ENCODE measurements at regions not wholly inside any gene's neighbourhood (a gene's known extent, or its start where the extent isn't known, plus 50 kb on each side); places are given as distances from the start of the nearest gene placed in this dataset.

DNA sequence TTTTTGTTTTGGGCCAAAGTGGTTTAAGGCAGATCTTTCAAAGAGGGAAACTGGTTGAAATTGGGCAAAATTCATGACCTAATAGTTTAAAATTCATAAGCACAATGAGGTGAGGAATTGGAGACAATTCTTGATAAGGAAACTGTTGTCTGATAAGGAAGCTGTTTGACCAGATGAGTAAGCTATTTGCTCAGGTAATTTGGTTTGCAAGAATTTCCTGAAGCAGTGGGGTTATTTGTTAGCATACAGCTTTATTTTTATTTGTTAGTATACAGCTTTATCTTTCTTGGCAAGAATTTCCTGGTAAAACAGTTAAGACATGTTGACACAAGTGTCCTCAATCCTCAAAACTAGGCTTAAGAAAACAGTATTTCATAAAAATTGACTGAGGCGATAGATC lies 559.0 kb downstream of the GALC start:
- no peak overlapping the region for H3K4me3 ChIP-seq (ENCODE audit: low read depth, low read length)
- no peak for DNase-seq (ENCODE audit: low read depth)
- TF ChIP-seq MYC (IDR thresholded peaks at IDR 0.05; ENCODE audit: low read depth, low read length) = no peak
- TF ChIP-seq, protein P1, sequence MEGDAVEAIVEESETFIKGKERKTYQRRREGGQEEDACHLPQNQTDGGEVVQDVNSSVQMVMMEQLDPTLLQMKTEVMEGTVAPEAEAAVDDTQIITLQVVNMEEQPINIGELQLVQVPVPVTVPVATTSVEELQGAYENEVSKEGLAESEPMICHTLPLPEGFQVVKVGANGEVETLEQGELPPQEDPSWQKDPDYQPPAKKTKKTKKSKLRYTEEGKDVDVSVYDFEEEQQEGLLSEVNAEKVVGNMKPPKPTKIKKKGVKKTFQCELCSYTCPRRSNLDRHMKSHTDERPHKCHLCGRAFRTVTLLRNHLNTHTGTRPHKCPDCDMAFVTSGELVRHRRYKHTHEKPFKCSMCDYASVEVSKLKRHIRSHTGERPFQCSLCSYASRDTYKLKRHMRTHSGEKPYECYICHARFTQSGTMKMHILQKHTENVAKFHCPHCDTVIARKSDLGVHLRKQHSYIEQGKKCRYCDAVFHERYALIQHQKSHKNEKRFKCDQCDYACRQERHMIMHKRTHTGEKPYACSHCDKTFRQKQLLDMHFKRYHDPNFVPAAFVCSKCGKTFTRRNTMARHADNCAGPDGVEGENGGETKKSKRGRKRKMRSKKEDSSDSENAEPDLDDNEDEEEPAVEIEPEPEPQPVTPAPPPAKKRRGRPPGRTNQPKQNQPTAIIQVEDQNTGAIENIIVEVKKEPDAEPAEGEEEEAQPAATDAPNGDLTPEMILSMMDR (IDR thresholded peaks at IDR 0.05; ENCODE audit: low read depth, low read length) = no peak

DNA sequence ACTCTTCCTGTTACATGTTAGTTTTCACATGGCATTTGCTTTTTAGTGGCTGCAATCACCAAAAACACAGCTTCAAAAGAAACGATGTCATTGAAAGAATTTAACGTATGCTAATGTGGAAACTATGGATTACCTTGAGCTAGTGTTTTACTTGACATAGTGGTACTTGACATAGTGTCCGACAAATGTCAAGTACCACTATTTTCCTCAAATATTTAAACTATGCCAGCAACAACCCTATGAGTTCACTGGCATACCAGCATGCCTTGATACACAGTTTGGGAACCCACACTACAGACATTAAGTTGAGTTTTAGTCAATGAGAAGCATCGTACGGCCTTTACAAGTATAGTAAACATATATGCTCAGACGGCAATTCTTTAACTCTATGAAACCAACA lies 560.3 kb downstream of the GALC start:
- TF ChIP-seq, protein P1 (IDR thresholded peaks at IDR 0.05; ENCODE audit: low read depth, low read length) = no peak
- TF ChIP-seq POLR2A (IDR thresholded peaks at IDR 0.05; ENCODE audit: extremely low read depth, insufficient read length) = no peak
- TF ChIP-seq, protein P2, sequence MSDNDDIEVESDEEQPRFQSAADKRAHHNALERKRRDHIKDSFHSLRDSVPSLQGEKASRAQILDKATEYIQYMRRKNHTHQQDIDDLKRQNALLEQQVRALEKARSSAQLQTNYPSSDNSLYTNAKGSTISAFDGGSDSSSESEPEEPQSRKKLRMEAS (IDR thresholded peaks at IDR 0.05; ENCODE audit: low read depth, low read length) = no peak
- no peak for TF ChIP-seq MYC (IDR thresholded peaks at IDR 0.05; ENCODE audit: low read depth, low read length)
- no peak for DNase-seq (ENCODE audit: low read depth)
- no peak overlapping the region for H3K4me3 ChIP-seq (ENCODE audit: low read depth, low read length)

DNA sequence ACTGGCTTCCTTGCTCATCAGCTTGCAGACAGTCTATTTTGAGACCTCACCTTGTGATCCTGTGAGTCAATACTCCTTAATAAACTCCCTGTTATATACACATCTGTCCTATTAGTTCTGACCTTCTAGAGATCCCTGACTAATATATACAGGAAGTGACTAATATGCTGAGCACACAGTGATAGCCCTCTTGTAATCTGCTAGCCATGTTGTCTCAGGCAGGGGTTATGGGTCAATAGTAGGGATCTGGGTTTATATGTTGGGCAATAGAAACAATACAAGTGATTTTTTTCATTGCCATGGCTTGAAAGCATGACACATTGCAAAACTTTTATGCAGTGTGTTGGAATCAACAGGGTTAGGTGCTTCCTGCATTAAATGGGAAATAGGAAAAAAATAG lies 562.2 kb downstream of the GALC start:
- DNase-seq (ENCODE audit: low read depth) = no peak

DNA sequence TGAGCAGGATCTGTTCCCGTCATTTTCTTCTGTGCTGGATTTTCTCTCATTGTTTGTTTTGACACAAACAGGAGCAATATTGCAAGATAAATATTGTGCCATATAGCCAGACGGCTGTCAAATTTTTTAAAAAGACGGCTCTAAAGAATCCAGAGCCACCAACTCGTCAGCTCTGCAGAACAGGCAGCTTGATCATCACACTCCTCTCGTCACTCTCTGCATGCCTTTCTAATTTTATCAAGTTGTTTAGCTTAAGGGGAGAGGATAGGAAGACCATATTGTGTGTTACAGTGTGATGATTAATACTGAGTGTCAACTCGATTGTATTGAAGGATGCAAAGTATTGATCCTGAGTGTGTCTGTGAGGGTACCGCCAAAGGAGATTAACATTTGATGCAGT lies 562.8 kb downstream of the GALC start:
- DNase-seq (ENCODE audit: low read depth) = no peak
- TF ChIP-seq POLR2A (IDR thresholded peaks at IDR 0.05; ENCODE audit: extremely low read depth, insufficient read length) = no peak
- TF ChIP-seq MYC (IDR thresholded peaks at IDR 0.05; ENCODE audit: low read depth, low read length) = no peak
- TF ChIP-seq, protein P1 (IDR thresholded peaks at IDR 0.05; ENCODE audit: low read depth, low read length) = no peak
- H3K4me3 ChIP-seq (ENCODE audit: low read depth, low read length) = no peak overlapping the region

More for the DNA sequence above, 562.2 kb downstream of the GALC start:
- no peak overlapping the region for H3K4me3 ChIP-seq (ENCODE audit: low read depth, low read length)
- TF ChIP-seq MYC (IDR thresholded peaks at IDR 0.05; ENCODE audit: low read depth, low read length) (no peak), POLR2A (IDR thresholded peaks at IDR 0.05; ENCODE audit: extremely low read depth, insufficient read length) (no peak)
- TF ChIP-seq, protein P2 (IDR thresholded peaks at IDR 0.05; ENCODE audit: low read depth, low read length) = no peak
- TF ChIP-seq, protein P1 (IDR thresholded peaks at IDR 0.05; ENCODE audit: low read depth, low read length) = no peak

DNA sequence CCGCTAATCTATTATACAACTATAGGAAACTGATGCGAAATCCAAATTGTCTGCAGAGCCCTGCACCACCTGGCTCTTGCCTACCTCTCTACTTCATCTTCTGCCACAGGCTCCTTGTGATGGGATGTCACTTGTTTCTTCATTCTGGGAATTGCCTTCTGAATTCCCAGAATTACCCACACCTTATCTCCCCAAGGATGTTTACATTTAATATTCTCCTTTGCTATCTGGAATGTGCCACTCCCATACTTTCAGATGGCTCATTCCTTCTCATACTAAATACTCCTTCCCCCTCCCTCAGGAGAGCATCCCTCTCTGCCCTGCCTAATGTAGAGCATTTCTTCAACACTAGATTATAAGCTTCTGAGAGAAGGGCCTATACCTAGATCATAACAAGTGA lies 573.1 kb downstream of the GALC start:
- no peak overlapping the region for H3K4me3 ChIP-seq (ENCODE audit: low read depth, low read length)
- TF ChIP-seq, protein P1 (IDR thresholded peaks at IDR 0.05; ENCODE audit: low read depth, low read length) = no peak
- TF ChIP-seq POLR2A (IDR thresholded peaks at IDR 0.05; ENCODE audit: extremely low read depth, insufficient read length) (no peak), MYC (IDR thresholded peaks at IDR 0.05; ENCODE audit: low read depth, low read length) (no peak)
- TF ChIP-seq, protein P2 (IDR thresholded peaks at IDR 0.05; ENCODE audit: low read depth, low read length) = no peak
- no peak for DNase-seq (ENCODE audit: low read depth)

DNA sequence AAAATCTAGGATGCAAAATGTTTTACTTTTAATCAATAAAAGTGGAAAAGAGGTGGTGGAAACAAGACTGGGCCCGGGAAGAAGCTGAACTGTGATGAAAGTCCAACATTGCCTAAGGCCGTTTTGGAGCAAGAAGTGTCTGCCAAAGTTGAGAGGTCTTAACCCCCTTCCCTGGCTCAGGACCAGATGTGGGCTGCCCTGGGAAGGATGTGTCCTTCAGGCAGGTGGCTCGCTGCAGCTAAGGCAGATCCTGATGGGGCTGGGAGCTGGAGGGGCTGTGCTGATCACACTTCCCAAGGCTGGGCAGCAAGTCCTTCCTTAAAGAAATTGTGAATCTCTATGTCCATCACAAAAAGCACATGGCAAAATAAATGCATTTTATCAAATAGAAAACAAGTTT lies 581.6 kb downstream of the GALC start:
- TF ChIP-seq, protein P2 (IDR thresholded peaks at IDR 0.05; ENCODE audit: low read depth, low read length) = no peak
- TF ChIP-seq, protein P1 (IDR thresholded peaks at IDR 0.05; ENCODE audit: low read depth, low read length) = no peak
- TF ChIP-seq POLR2A (IDR thresholded peaks at IDR 0.05; ENCODE audit: extremely low read depth, insufficient read length) (no peak), MYC (IDR thresholded peaks at IDR 0.05; ENCODE audit: low read depth, low read length) (no peak)
- no peak for DNase-seq (ENCODE audit: low read depth)
- H3K4me3 ChIP-seq (ENCODE audit: low read depth, low read length) = no peak overlapping the region

All from NB4 (cell line).